Stimulated activated CD4-positive, alpha-beta T cell treated with anti-CD3 and anti-CD28 coated beads, TNF-alpha, amount 100 ng/mL, for 48 hours (primary cell): ENCODE measurements at regions not wholly inside any gene's neighbourhood (a gene's known extent, or its start where the extent isn't known, plus 50 kb on each side); places are given as distances from the start of the nearest gene placed in this dataset.

Source experiments
- DNase-seq, 3 donors: peaks; one replicate each; pipeline ENCODE4 v3.0.0-alpha.2; 2020; ENCODE audit warnings: low read depth in 3 of 3

DNA sequence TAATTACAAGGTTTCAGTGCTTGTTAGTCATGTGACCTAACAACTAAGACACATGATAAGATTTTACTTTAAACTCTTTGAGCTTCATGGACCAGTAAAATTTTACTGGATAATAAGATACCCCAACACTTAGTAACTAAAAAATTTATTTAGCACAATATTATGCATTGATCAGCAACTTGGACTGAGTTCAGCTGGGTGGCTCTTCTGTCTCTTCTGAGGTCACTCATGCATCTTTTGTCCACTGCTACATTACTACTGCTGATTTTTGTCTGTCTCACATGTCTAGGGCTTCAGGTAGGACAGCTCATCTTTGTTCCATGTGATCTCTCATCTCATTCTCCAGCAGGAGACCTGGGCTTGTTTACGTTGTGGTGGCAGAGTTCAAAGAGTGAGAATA is 370.2 kb upstream of the TMTC1 start:
- DNase-seq = no peak

DNA sequence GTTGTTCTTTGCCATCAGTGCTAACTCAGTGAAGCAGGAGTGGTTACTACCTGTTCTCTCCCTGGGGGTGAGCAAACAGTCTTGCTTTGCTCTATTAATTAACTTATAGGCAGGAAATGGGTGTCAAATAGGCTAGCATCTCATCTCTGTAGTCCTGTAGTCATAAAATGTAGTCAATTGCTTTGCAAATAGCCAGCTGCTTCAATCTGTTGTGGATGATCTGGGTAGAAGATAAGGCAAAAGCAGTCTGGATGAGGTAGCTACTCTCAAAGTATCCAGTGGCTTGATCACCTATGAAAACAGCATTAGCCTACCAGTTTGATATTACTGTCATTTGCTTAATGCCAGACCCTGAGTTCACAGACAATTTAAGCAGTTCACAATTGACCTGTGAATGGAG is 369.0 kb upstream of the TMTC1 start:
- DNase-seq = no peak

DNA sequence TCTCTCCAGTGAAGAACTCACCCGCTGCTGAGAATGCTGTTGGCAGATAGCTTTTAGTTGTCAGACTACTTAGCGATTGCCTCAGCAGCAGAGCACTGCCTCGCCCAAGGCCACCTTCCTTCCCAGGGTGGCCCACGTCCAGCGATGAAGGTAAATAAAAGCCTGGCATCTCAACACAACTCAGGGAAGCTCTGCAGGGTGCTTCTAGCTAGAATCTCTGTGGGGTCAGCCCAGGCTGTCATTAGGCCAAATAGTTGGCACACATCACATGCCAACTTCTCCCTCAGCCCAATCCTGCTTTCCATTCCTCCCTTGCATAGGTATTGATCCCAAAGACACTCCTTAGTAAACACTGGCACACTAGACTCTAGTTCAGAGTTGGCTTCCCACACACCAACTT is 368.1 kb upstream of the TMTC1 start:
- no peak for DNase-seq

DNA sequence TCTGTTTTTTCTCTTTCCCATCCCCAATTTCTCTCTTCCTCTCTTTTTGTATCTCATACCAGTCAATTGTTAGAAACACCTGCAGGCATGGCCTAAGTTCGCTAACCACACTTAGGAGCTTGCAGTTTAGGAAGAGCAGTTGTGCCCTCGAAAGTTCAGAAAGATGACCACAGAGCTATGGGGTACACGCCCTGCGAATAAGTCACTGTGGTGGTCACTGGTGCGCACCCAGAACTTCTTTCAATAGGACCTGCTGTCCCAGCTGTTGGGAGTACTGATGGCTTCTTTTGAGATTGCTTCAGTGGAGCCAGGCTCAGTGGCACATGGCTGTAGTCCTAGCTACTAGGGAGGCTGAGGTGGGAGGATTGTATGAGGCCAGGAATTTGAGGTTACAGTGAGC is 362.8 kb upstream of the TMTC1 start:
- DNase-seq = no peak

DNA sequence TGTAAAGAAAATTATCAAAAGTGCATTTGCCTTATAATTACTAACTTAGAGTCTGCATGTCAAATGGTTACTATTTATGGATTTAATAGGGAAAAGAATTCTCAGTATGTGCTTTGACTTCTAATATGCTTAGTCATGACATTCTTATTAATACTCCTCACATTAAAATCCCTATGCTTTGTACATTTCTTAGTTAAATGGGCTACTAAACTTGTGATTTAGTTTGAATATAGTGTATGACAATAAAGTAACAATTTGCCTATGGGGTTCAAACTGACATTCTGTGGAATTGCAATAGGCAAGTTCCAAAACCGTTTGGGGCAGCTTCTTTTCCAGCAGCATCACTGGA is 361.9 kb upstream of the TMTC1 start:
- DNase-seq = no peak

- no peak for DNase-seq
Measured at GRCh38 chr12:30144777-30145683, 361.3 kb upstream of the TMTC1 start.

- no peak for DNase-seq
Measured at GRCh38 chr12:30142301-30142700, 358.6 kb upstream of the TMTC1 start.

GRCh38 chr12:30138483-30138882 is 354.7 kb upstream of the TMTC1 start:
- DNase-seq = no peak

- DNase-seq = no peak
Measured at GRCh38 chr12:30136696-30137095, 353.0 kb upstream of the TMTC1 start.

DNA sequence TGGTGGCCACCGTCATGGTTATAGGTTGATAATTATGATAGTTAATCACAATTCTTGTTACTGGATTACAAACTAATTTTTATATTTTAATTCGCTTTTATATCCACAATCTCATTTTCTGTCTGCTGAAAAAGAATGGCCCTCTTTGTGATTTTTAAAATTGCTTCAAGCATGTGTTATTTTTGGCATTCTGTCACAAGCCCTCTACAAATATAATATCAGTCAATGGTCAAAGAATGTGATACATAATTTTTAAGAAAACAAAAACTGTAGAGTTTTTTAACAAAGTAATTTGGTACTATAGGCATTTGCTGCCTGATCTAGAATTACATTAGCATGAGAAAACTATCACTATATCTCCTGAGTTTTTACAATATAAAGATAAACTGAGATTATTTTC is 352.0 kb upstream of the TMTC1 start:
- no peak for DNase-seq

DNA sequence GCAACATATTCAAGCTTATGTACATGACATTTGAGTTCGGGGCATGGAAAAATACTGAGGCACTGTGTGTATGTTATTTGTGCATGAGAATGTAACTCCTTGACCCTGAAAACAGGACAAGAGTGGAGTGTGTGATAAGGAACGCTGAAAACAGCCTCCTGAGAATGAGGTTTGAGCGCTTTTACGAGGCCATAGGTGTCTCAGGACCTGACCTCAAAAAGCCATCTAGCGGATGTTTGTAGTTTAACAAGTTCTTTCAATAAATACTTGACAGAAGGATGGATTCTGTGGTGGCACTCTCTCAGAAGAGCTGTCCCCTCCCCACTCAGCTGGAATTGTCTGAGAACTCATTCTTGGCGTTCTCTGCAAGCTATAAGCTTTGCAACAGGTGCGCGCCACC is 350.5 kb upstream of the TMTC1 start:
- DNase-seq = no peak

DNA sequence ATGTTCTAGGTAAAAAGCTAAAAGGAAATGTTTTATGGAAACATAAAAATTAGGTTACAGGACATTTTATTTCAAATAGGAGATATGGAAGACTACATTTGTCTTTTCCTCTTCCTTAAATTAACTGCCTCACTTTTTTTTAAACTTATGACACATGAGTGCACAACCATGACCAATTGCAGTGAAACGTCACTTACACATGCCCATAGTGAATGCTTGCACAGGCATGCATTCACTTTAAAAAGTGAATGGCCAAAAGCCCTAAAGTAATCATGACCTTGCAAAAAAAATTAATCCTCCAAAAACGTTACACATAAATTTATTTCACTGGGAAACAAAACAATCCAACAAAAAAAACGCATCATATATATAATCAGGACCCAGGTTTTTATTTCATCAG is 343.2 kb upstream of the TMTC1 start:
- no peak for DNase-seq

DNA sequence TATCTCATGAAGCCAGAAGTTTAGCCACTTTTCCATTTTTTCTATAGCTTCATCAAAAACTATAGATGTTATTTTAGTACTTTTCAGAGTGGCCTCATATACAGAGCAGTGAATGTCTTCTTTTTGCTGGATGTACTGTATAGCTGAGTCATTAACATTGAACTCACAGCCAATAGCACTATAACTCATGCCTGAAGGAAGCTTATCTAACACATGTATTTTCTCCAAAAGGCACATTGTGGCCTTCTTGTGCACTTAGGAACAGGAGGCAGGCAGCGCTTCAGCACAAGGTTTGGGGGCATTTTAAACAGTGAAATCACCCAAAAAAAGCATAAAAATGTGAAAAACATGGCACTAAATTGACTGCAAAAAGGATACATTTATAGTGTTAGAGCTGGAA is 336.8 kb upstream of the TMTC1 start:
- no peak for DNase-seq

GRCh38 chr12:30117483-30117882 is 333.7 kb upstream of the TMTC1 start:
- no peak for DNase-seq

DNA sequence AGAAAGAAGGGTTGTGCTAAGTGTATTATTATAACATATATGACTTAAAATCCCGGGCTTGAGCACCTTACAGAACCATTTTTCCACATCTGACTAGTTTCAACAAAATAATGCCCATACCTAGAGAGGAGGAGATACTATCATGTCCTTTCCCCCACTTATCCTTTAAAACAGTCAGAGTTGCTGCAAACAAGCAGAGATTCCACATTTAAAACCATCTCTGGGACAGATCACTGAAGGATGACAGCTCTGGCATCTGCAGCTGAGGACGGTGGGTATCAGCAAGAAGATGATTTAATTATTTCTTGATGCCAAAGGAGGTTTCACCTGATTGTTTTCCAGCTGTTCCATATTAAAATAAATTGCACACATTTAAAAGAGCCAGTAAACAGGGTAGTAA is 328.0 kb upstream of the TMTC1 start:
- DNase-seq = no peak

DNA sequence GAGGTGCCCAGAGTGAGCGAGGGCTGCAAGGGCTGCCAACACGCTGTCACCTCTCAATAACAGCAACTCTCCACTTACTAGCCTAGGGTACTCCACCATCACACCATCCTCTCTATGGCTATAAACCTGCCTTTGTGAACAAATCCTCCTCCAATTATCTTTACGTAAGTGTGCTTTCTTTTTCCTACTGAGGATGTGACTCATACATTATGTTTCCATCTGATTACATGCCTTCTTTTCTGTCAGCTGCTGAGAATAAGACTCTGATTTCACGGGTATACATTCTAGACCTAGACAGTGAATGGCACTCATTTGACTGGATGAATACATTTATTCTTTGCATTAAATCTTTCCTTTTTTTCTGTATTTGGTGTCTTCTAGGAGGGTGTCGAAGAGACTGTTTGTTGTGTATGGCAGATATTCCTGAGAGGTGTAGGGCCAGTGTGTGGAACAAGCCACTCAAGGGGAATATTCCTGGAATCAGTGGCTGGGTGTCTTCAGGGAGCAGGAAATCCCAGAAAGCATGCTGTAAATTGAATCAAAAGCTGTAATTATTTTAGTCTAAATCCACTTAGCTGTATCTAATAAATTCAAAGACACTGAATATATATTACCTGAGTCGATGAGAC is 327.3 kb upstream of the TMTC1 start:
- no peak for DNase-seq

- no peak for DNase-seq
Measured at GRCh38 chr12:30110498-30110897, 326.8 kb upstream of the TMTC1 start.

- DNase-seq = no peak
Measured at GRCh38 chr12:30108666-30109065, 324.9 kb upstream of the TMTC1 start.

GRCh38 chr12:30106204-30106965 is 322.6 kb upstream of the TMTC1 start:
- no peak for DNase-seq

GRCh38 chr12:30105505-30105904 is 321.8 kb upstream of the TMTC1 start:
- no peak for DNase-seq

DNA sequence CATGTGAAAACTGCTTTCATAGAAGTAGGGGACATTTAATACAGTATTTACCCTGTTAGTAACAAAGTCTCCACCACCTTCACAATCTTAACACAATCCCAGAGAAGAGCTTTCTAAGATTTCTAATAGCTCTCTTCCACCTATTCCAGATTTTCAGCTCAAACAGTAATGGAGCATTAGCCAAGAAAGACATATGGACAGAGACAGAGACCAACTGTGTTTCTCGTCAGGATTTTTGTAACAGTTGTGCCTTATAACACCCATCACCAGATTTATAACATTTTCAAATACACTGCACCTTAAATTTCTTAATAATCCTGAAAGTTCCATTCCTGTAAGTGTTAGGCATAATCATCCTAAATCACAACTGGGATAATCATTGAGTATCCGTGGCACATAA is 321.2 kb upstream of the TMTC1 start:
- DNase-seq = no peak

- DNase-seq = no peak
Measured at GRCh38 chr12:30100741-30101140, 317.0 kb upstream of the TMTC1 start.

DNA sequence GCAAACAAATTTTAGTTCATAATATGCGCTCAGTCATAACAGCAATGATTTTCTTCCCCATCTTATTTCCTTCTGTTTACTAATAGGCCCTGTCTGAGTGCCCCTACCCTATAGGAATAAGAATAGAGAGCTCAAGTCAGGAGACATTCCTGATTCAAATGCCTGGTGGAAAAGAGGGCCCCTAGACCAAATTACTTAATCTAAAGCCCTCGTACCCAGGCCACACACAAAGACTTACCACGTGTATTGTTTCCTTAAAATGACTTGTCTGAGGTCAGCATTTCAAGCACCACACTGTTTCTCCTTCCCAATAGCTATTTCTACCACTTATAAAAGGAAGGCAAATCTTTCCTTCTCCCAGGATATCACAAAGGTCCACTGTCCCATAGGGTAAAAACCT is 314.9 kb upstream of the TMTC1 start:
- DNase-seq = no peak
